GM13977 (cell line): ENCODE measurements at regions not wholly inside any gene's neighbourhood (a gene's known extent, or its start where the extent isn't known, plus 50 kb on each side); places are given as distances from the start of the nearest gene placed in this dataset.

Source experiments
- DNase-seq: peaks from one replicate; pipeline ENCODE4 v3.0.0; 2012; ENCODE audit warnings: low spot score
- in situ Hi-C: fragments of 300-500 bp; cut with MboI; formaldehyde crosslinking; loops from one replicate; pipeline ENCODE4 v1.12.0; 2022; ENCODE audit warnings: low sequenced_read_pairs, low pct_unique_long_range_greater_than_20kb, mixed read lengths, inconsistent platforms; ENCODE audit not compliant: unreplicated experiment
- TF ChIP-seq, protein P1 (sequence below): IDR thresholded peaks from 2 replicates; pipeline ENCODE4 v1.5.1; 2012; ENCODE audit warnings: mild to moderate bottlenecking, control low read depth; ENCODE audit not compliant: insufficient read depth; ENCODE audit errors: extremely low read depth, missing control alignments

DNA sequence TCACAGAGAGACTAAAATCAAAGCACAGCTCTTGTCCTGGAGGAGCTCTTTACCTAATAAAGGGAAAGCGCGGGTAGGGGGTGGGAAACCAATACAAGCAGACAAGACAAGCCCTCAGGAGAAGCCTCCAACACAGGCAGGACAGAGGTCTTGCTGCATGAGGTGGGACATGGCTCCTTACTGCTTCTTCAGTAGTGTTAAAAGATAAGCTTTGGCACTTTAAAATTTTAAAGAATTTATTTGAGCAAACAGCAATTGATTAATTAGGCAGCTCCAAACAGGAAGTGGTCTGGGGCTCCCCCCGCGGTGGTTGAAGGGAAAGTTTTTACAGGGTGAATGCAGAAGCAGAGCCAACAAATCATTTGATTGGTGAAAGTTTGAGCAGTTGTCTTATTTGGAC, 50.3 kb upstream of the MACC1 start:
- in situ Hi-C loops: no loop called here
- TF ChIP-seq, protein P1, sequence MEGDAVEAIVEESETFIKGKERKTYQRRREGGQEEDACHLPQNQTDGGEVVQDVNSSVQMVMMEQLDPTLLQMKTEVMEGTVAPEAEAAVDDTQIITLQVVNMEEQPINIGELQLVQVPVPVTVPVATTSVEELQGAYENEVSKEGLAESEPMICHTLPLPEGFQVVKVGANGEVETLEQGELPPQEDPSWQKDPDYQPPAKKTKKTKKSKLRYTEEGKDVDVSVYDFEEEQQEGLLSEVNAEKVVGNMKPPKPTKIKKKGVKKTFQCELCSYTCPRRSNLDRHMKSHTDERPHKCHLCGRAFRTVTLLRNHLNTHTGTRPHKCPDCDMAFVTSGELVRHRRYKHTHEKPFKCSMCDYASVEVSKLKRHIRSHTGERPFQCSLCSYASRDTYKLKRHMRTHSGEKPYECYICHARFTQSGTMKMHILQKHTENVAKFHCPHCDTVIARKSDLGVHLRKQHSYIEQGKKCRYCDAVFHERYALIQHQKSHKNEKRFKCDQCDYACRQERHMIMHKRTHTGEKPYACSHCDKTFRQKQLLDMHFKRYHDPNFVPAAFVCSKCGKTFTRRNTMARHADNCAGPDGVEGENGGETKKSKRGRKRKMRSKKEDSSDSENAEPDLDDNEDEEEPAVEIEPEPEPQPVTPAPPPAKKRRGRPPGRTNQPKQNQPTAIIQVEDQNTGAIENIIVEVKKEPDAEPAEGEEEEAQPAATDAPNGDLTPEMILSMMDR: peak; percentile 5
- no peak for DNase-seq

DNA sequence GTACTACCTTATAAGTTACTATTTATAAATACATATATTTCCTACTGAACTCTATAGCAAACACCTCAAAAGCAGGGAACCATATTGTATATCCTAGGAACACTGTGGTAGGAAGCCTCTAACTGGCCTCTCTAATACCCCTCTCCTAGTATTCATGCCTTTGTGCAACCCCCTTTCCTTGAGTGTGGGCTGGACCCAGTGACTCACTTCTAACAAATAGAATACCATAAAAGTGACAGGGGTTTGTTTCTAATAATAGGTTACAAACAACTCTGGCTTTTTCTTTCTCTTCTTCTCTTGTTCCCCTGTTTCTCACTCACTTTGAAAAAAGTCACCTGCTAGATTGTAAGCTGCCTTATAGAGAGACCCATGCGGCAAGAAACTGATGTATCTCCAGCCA, 51.6 kb upstream of the MACC1 start:
- in situ Hi-C loops: no loop called here
- TF ChIP-seq, protein P1: no peak

DNA sequence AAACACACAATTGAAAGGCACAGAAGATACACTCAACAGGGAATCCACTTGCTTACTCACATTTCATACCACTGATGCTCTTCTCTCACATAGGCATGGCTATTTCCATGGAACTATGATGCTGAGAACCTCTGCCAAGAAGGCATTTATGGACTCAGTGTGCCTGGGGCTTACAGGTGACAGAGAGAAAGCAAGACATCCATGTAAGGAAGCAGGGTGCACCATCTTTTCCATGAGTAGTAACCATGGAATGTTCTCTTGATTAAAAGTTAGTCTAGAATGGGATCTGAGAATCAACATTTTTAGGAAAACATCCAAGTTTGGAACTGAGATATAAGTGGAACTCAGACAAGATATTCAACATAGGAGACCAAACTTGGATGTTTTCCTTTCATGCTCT, 52.5 kb upstream of the MACC1 start:
- TF ChIP-seq, protein P1: no peak
- in situ Hi-C loops: no loop called here
- DNase-seq: no peak

More for the DNA sequence above, 51.6 kb upstream of the MACC1 start:
- no peak for DNase-seq

DNA sequence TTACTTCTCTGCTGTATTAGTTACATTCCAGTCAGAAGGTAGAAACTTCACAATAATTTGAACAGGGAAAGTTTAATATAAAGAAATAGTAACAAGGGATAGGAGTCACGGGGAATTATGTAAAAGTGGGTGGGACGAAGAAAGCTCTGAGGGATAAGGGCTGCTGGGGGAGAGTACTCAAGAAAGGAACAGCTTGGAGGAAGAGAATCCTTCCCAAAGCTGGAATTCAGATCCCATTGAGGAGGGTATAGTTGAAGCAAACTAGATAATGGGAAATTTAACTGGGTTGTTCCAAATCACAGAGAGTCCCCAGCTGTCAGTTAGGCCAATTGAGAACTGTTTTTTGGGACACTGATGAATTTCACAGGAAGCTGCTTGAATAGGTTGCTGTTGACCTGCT, 53.2 kb upstream of the MACC1 start:
- DNase-seq: no peak
- in situ Hi-C loops: no loop called here
- TF ChIP-seq, protein P1: no peak

DNA sequence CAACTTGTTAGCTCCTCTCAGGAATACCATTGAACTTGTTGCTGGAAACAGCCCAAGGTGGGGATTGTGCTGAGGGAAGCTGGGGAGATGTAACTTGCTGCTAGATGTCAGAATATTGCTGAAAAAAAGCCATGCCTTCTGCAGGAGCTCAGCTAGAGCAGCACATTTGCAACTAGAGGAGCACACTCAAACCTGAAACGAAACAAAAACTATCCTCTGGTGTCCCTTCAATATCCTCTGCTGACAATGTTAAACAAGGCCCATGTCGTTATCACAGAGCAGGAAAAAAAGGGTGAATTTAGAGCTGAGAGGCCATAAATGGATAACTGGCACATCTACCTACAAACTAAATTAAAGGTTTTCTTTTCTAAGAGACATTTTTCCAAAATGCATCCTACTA, 53.7 kb upstream of the MACC1 start:
- TF ChIP-seq, protein P1: no peak
- peak; percentile 5 for DNase-seq
- in situ Hi-C loops: no loop called here

DNA sequence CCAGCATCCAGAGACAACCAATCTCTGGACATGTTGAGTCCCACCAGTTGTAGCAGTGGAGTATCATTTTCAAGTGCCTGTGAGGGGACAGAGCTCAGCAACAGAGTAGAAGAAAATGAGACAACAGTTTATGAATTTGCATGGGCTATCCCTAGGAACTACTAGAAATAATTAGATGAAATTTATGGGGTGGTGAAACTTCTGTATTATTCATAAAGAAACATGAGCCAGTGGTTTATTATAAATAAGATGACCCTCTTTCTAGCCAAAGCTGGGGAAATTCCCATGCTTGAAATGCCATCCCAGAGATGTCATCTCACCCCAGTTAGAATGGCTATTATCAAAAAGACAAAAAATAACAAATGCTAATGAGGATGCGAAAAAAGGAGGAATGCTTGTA, 55.1 kb upstream of the ITGB8 start:
- in situ Hi-C loops: no loop called here

More for the DNA sequence above, 55.1 kb upstream of the ITGB8 start:
- TF ChIP-seq, protein P1: no peak
- no peak for DNase-seq
